CD4-positive, alpha-beta T cell treated with Interleukin-12 subunit alpha and Interleukin-12 subunit beta, for 1 hour (primary cell): ENCODE measurements at regions not wholly inside any gene's neighbourhood (a gene's known extent, or its start where the extent isn't known, plus 50 kb on each side); places are given as distances from the start of the nearest gene placed in this dataset.

ENCODE experiments used
- DNase-seq: peaks from one replicate; pipeline ENCODE4 v3.0.0-alpha.2; 2020

GRCh38 chr20:58162986-58163385 lies 65.5 kb downstream of the ANKRD60 start:
- no peak for DNase-seq

- DNase-seq: no peak
Measured at GRCh38 chr20:58161192-58161591, 67.3 kb downstream of the ANKRD60 start.

GRCh38 chr20:58160451-58161061 lies 67.9 kb downstream of the ANKRD60 start:
- DNase-seq: no peak

DNA sequence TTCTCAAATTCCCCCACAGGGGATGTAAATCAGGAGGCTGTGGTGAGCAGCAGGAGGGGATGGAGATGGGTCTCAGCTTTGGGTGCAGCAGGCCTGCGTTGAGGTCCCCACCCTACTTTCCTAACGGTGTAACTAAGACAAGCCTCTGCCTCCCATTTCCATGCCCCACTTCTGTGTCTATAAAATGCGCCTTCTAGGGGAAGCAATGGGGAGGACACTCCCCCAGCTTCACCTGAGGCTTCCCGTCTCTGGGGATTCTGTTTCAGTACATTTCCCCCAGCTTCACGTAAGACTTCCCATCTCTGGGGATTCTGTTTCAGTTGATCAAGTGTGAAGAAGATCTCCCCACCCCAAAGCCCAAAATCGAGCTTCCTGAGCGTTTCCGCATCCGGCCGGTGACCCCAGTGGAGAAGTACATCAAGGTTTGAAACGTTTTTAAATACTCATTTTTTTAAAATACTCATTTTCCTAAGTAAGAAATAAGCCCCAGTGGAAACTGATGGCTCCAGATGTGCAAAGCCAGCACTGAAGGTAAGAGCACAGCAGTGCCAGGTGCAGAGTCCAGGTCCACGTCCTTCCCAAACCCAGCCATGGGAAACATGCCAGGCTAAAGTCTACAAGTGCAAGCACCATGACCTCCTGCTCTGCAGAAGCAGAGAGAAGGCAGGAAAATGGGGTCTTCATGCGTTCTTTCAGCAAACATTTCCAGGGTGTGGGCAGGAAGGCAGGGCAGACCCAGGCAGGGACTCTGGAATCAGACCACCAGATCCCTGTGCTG lies 73.1 kb downstream of the ANKRD60 start:
- no peak for DNase-seq

- no peak for DNase-seq
Measured at GRCh38 chr20:58154113-58154512, 74.3 kb downstream of the ANKRD60 start.

- DNase-seq: no peak
Measured at GRCh38 chr20:58153121-58153520, 75.3 kb downstream of the ANKRD60 start.

GRCh38 chr20:58150772-58151171 lies 77.7 kb downstream of the ANKRD60 start:
- DNase-seq: no peak

DNA sequence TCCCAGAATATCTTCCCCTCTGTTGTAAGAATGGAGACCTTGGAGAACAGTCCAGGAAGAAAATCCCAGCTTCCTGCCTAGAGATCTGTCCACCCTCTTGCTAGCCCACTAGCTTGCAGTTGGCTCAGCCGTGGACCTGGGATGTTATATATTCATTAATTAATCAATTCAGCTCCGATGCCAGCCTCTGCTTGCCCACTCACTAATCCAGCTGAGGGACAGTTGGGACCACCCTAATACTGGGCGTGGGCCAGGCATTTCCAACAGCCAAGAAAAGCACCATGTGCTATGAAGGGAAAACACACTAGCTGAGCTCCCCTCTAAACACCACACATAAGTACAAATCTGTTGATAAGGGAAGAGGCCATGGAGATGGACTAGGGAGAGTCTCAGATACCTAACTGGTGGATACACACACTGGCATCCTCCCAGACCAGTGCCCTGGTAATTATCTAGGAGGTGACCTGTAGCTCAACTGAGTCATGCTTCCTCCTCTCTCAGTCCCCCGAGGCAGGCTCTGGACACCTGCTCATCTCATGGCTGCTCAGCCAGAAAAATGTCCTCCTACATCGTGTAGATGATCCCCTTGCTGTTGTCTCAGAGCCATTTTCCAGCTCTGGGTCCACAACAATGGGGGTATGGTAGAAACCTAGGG lies 78.9 kb downstream of the ANKRD60 start:
- DNase-seq: no peak

DNA sequence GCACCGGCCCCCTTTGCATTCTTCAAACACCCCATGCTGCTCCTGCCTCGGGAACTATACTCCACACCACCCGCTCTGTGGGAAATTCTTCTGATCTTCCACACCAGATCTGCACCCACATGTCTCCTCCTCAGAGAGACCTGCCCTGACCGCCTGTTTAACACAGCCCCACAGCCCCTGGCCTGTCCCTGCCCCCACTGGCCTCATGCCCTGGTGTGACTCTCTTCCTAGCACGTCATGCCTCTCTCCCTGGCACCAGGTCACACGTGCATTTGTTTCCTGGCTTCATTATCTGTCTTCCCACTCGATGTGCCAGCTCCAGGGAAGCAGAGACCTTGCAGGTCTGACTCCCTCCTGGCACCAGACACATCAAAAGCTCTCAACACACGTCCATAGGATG lies 79.6 kb downstream of the ANKRD60 start:
- no peak for DNase-seq

- no peak for DNase-seq
Measured at GRCh38 chr20:58147628-58148370, 80.7 kb downstream of the ANKRD60 start.

GRCh38 chr20:58146746-58147140 lies 81.7 kb downstream of the ANKRD60 start:
- no peak for DNase-seq

DNA sequence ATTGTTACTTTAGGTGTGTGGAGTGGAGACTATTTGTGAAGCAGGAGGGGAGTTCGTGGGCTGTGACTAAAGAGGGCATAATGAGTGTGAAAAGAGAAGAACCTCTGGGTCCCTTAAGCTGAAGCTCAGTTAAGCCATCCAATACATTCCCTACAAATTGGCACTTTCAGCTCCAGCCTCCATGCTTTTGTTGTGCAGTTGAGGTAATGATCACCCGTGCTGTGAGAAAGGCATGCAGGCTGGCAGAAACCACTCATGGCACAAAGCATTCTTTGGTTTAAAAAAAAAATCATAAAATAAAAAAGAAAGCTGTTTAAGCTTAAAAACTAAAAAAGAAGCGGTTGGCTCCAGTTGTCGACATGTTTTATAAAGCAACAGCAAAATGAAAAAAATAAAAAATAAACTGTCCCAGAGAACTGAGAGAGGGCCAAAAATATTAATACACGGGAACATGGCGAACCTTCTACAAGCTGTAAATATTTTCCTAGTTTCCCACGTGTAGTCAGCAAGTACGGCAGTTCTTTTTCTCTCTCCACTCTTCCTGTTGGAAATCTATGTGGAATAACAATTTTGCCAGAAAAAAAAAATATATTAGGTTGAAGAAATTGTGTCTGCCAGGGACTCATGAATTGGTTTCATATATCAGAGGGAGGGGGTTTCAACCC lies 82.2 kb downstream of the ANKRD60 start:
- DNase-seq: no peak

DNA sequence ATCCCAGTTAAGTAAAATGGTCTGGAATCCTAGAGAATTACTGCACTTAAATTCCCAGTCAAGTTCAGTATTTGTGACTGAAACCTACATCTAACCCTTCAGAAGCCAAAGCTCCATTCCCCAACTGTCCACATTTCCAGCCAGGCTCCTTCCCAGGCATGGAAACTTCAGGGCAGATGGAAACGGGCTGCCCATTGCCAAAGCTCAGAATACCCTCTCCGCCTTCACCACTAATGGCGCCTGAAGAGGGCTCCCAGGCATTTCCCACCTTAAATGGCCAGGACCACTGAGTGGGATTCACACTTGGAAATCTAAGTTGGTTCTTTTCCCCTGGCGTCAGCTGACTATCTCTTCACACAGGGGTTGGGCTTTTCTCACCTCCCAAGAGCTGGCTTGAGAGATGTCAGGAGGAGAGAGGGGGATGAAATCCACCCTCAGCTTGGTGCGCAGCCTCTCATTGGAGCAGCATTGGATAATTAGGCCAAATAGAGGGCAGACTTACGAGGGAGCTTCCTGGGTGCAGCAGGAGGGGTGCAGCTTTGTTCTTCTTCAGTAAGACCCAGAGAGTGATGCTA lies 82.9 kb downstream of the ANKRD60 start:
- DNase-seq: no peak

- DNase-seq: no peak
Measured at GRCh38 chr20:58144096-58144495, 84.4 kb downstream of the ANKRD60 start.

DNA sequence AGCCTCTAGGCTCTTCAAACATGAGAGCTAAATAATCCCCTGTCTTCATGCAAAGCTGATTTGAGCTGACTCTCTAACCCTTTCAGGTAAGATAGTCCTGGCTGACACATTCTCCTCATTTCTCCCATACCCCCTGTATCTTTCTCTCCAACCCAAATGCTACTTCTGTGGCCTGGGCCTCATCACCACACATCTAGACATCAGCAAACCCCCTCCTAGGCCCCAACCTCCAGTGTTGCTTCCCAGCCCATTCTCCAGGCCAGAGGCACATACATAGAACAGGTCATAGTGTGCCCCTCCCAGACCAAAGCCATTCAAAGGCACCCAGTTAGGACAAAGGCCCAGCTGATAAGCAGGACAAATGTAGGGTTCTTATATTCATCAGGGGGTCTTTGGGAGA lies 84.9 kb downstream of the ANKRD60 start:
- DNase-seq: no peak

DNA sequence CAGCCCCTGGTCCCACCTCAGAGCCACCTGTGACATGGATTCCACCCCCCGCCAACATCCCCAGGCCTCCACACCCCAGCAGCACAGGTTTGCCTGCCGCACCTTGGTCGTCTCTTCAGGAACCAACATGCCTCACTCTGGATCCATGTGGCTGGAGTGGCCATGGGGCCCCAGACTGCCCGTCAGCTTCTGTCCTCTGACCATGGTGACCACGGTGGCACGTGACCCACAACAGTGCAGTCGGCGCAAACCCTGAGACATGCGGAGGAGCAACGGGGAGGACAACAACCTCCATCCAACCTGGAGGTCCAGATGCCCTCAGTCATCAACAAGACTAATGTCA lies 85.6 kb downstream of the ANKRD60 start:
- DNase-seq: no peak

DNA sequence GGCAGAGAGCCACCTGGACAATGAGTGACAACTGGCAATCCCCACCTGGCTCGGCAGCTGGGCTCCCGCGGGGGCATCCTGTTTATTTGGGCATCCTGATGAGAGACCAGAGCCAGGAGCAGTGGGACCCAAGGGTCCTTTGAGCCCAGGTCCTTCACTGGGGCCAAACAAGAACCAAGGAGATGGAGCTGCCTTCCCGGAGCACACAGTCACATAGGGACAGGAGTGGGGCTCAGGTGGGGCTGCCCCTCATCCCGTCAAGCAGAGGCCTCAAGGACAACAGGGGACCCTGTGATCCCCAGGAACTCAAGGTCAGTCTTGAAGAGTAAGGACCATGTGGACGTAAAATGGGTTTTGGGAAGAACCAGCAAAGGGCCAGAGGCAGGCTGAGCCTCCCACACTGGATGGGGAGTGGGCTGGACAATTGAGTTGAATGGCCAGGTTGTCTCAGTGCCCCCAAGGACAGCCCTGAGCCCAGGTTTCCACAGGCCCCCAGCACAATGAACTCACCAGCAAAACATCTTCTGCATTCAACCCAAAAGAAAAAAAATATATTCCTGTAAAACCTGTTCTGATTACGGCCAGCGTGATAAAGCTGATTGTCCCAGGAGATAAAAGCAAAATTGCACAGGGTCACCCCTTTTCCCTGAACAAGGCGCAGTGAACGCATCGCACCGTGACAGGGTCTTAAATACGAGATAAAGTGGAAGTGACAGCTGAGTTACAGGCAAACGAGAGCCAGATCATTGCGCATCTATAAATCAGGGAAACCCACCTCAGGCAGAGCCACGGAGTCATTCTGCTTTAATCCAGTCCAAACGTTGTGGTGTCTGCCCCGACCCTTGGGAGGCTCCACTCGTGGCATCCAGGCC lies 86.2 kb downstream of the ANKRD60 start:
- DNase-seq: no peak

DNA sequence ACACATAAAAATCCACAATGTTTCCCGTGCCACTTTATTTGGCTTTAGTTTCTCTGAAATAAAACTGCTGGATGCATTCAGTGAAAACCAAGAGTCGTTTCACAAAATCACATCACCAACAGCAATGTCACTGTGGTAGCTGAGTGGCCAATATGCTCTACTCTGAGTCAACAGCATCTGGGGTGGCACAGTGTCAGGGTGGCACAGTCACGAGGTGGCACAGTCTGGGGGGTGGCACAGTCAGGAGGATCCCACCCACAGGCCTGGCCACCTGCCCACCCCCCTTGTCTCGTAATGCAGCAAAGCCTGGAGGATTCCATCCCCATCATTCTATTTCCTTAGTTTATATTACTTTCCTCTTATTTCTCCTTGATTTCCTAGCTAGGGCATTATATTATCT lies 87.0 kb downstream of the ANKRD60 start:
- no peak for DNase-seq

DNA sequence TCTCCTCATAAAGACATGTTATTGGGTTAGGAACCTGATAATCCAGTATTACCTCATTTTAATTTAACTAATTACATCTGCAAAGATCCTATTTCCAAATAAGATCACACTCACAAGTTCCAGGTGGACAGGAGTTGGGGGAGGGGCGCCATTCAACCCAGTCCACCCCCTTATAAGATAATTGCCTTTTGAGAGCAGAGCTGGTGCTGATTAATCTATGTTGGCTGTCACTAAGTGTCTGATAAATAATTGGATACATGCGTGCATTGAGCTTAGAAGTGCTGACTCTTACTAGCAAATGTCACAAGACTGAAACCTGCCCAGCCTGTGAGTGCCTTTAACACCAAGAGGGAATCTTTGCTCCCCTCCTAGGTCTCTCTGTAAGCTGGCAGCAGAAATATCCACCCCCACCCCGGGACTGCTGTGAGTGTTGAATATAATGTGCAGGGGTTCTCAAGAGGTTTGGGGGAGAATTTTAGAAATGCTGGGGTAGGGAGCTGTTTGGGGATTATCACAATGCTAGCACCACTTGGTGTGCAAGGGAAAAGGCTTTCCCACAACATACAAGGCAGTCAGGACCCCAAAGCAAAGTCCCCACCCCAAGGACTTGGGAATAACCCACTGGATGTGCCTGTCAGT lies 87.5 kb downstream of the ANKRD60 start:
- DNase-seq: no peak

GRCh38 chr20:58139849-58140786 lies 88.3 kb downstream of the ANKRD60 start:
- no peak for DNase-seq
